Panc1 (cell line): ENCODE measurements at regions not wholly inside any gene's neighbourhood (a gene's known extent, or its start where the extent isn't known, plus 50 kb on each side); places are given as distances from the start of the nearest gene placed in this dataset.

Experiments
- ATAC-seq: fragments of 200-7000 bp; cut with Tn5 transposase; 2 replicates; pipeline ENCODE4 v1.9.1; 2020; ENCODE audit warnings: mild to moderate bottlenecking, moderate library complexity
- BruUV-seq: library from RNA; stranded (reverse); fragments of 400-500 nt; replicated peaks from 2 replicates; lab custom pipeline; 2021; lab: Mats Ljungman, UMichigan
- CTCF ChIA-PET: fragments of 300-600 bp; sonication (Branson Sonifier 250); formaldehyde crosslinking; loops from one replicate; lab custom pipeline; 2022; ENCODE audit warnings: antibody characterized with exemption; lab: Charles Lee
- POLR2A ChIA-PET: fragments of 300-600 bp; sonication (Branson Sonifier 250); formaldehyde crosslinking; loops from one replicate; lab custom pipeline; 2022; ENCODE audit warnings: antibody characterized with exemption; lab: Charles Lee
- DNase-seq: peaks from one replicate; pipeline ENCODE4 v3.0.0-alpha.2; 2010; ENCODE audit warnings: low read depth, low spot score
- H3K27ac ChIP-seq: 2 replicates; pipeline ENCODE4 v1.5.1; 2011; ENCODE audit warnings: mild to moderate bottlenecking, low read length, inconsistent platforms
- H3K27me3 ChIP-seq: fragments of 200-500 bp; sonication (Bioruptor generic); 2 replicates; pipeline ENCODE4 v1.6.0; 2014; ENCODE audit warnings: low read length, inconsistent platforms; ENCODE audit not compliant: control insufficient read depth, insufficient read depth
- H3K36me3 ChIP-seq: fragments of 200-500 bp; sonication (Bioruptor generic); 2 replicates; pipeline ENCODE4 v1.5.1; 2014; ENCODE audit warnings: inconsistent platforms, mild to moderate bottlenecking, low read length, moderate library complexity; ENCODE audit not compliant: control insufficient read depth, insufficient read depth
- H3K4me1 ChIP-seq: 2 replicates; pipeline ENCODE4 v1.5.1; 2011; ENCODE audit warnings: inconsistent platforms, mild to moderate bottlenecking, low read length, moderate library complexity; ENCODE audit not compliant: control insufficient read depth, insufficient read depth
- H3K4me3 ChIP-seq, 2 experiments: 2 replicates each; pipeline ENCODE4 v1.5.1; 2011 to 2012; ENCODE audit warnings: low read depth in 2 of 2, low read length in 2 of 2, mild to moderate bottlenecking in 2 of 2, inconsistent platforms in 1 of 2, moderate library complexity in 1 of 2
- H3K9me3 ChIP-seq: fragments of 200-500 bp; sonication (Bioruptor generic); 2 replicates; pipeline ENCODE4 v1.5.1; 2014; ENCODE audit warnings: low read depth, mild to moderate bottlenecking, inconsistent platforms, low read length, moderate library complexity; ENCODE audit not compliant: control insufficient read depth, insufficient read depth
- POLR2AphosphoS5 ChIP-seq: IDR thresholded peaks from 2 replicates; pipeline ENCODE4 v1.6.1; 2012; ENCODE audit warnings: mild to moderate bottlenecking, low read depth, low read length, moderate library complexity
- SIN3A ChIP-seq: IDR thresholded peaks from 2 replicates; pipeline ENCODE4 v1.6.1; 2012; ENCODE audit warnings: low read depth, mild to moderate bottlenecking, low read length, moderate library complexity, borderline replicate concordance; ENCODE audit not compliant: insufficient read depth
- TCF7L2 ChIP-seq: IDR thresholded peaks from 2 replicates; pipeline ENCODE4 v1.6.1; 2011; ENCODE audit warnings: mild to moderate bottlenecking, low read depth, low read length, inconsistent platforms
- in situ Hi-C: cut with HindIII; loops from 2 replicates; pipeline ENCODE4 v1.10.0; 2016; ENCODE audit warnings: low sequenced_read_pairs, low pct_unique_long_range_greater_than_20kb
- intact Hi-C: fragments of 100-400 bp; cut with micrococcal nuclease; formaldehyde crosslinking; loops from one replicate; pipeline ENCODE4 v1.10.0; 2022; ENCODE audit not compliant: unreplicated experiment
- TF ChIP-seq, protein P1 (sequence below), 2 experiments: IDR thresholded peaks; 2 replicates each; pipeline ENCODE4 v1.6.1; 2011 to 2012; ENCODE audit warnings: low read depth in 2 of 2, control low read depth in 1 of 2, low read length in 1 of 2, mild to moderate bottlenecking in 1 of 2, moderate library complexity in 1 of 2; ENCODE audit not compliant: insufficient read depth in 1 of 2
- TF ChIP-seq, protein P2 (sequence below): fragments of 450-650 bp; IDR thresholded peaks from 2 replicates; pipeline ENCODE4 v1.5.1; 2017; ENCODE audit warnings: mild to moderate bottlenecking

DNA sequence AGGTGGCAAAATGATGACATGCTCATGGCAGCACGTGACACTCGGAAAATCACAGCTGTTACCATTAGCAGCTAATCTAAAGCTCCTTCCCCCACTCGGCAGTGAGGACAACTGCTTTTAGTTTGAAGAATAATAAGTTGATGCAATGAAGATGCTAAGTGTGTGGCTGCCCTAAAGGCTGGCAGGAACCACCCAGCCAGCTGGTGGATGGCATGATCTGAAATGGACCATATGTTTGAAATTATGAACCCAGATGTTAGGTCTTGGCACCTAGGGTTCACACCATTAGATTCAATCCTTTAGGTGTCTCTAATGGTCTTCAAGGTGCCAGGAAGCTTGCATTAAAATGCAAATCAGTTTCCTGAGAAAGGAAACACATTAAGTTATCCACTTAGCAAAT lies 230.1 kb downstream of the WDR11 start:
- Histone ChIP-seq H3K36me3 (no peaks in the 10 kb centered on the region), H3K4me3 (no peak overlapping the region), H3K27me3 (peaks cover 11% of the 10 kb centered on the region), H3K4me1 (no peaks in the 10 kb centered on the region), H3K9me3 (no peaks in the 10 kb centered on the region), H3K27ac (no peak overlapping the region)
- intact Hi-C loops (no loop called here), in situ Hi-C loops (no loop called here)
- no TSS peak for BruUV-seq
- no peak for ATAC-seq
- CTCF ChIA-PET: interaction anchor here (0.6 kb wide), 1 partner anchor 44 kb away, joined by 5 read pairs; no protein-coding TSS in a partner anchor
- POLR2A ChIA-PET: no interaction called here
- TF ChIP-seq, protein P1, sequence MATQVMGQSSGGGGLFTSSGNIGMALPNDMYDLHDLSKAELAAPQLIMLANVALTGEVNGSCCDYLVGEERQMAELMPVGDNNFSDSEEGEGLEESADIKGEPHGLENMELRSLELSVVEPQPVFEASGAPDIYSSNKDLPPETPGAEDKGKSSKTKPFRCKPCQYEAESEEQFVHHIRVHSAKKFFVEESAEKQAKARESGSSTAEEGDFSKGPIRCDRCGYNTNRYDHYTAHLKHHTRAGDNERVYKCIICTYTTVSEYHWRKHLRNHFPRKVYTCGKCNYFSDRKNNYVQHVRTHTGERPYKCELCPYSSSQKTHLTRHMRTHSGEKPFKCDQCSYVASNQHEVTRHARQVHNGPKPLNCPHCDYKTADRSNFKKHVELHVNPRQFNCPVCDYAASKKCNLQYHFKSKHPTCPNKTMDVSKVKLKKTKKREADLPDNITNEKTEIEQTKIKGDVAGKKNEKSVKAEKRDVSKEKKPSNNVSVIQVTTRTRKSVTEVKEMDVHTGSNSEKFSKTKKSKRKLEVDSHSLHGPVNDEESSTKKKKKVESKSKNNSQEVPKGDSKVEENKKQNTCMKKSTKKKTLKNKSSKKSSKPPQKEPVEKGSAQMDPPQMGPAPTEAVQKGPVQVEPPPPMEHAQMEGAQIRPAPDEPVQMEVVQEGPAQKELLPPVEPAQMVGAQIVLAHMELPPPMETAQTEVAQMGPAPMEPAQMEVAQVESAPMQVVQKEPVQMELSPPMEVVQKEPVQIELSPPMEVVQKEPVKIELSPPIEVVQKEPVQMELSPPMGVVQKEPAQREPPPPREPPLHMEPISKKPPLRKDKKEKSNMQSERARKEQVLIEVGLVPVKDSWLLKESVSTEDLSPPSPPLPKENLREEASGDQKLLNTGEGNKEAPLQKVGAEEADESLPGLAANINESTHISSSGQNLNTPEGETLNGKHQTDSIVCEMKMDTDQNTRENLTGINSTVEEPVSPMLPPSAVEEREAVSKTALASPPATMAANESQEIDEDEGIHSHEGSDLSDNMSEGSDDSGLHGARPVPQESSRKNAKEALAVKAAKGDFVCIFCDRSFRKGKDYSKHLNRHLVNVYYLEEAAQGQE (IDR thresholded peaks at IDR 0.05; ENCODE audit: insufficient read depth in 1 of 2, low read depth in 2 of 2, low read length in 1 of 2): no peak
- TF ChIP-seq, protein P2, sequence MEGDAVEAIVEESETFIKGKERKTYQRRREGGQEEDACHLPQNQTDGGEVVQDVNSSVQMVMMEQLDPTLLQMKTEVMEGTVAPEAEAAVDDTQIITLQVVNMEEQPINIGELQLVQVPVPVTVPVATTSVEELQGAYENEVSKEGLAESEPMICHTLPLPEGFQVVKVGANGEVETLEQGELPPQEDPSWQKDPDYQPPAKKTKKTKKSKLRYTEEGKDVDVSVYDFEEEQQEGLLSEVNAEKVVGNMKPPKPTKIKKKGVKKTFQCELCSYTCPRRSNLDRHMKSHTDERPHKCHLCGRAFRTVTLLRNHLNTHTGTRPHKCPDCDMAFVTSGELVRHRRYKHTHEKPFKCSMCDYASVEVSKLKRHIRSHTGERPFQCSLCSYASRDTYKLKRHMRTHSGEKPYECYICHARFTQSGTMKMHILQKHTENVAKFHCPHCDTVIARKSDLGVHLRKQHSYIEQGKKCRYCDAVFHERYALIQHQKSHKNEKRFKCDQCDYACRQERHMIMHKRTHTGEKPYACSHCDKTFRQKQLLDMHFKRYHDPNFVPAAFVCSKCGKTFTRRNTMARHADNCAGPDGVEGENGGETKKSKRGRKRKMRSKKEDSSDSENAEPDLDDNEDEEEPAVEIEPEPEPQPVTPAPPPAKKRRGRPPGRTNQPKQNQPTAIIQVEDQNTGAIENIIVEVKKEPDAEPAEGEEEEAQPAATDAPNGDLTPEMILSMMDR: no peak
- TF ChIP-seq POLR2AphosphoS5 (no peak), SIN3A (no peak), TCF7L2 (no peak)
- DNase-seq: no peak

DNA sequence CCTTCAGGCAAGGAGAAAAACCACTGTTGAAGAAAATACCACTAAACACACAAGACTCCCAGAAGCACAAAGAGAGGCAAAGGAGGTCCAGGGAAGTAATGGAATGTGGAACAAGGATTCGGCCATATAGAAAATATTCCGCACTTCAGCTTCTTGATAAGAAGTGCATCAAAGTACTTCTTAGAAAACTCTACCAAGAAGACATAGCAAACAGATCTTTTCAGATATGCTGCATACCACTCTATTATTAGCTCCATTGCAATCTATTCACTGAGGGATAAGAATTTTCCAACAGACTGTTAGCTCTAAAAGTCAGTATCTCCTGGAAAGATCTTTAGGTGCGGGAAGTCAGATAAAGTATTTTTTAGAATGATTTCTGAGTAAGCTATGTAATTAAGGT lies 231.8 kb downstream of the WDR11 start:
- TF ChIP-seq TCF7L2: no peak
- TF ChIP-seq POLR2AphosphoS5: no peak
- no peak for TF ChIP-seq SIN3A
- TF ChIP-seq, protein P2: no peak
- TF ChIP-seq, protein P1 (IDR thresholded peaks at IDR 0.05; ENCODE audit: insufficient read depth in 1 of 2, low read depth in 2 of 2, low read length in 1 of 2): no peak
- Histone ChIP-seq H3K36me3 (no peaks in the 10 kb centered on the region), H3K9me3 (no peaks in the 10 kb centered on the region), H3K4me3 (no peak overlapping the region), H3K4me1 (no peaks in the 10 kb centered on the region), H3K27me3 (peaks cover 8% of the 10 kb centered on the region), H3K27ac (no peak overlapping the region)
- in situ Hi-C loops: no loop called here
- CTCF ChIA-PET: no interaction called here
- intact Hi-C loops: no loop called here
- no TSS peak for BruUV-seq
- no peak for DNase-seq
- POLR2A ChIA-PET: no interaction called here
- ATAC-seq: no peak
